GM12891 (cell line): ENCODE measurements at regions not wholly inside any gene's neighbourhood (a gene's known extent, or its start where the extent isn't known, plus 50 kb on each side); places are given as distances from the start of the nearest gene placed in this dataset.

Source experiments
- PAX5 ChIP-seq: IDR thresholded peaks from 2 replicates; pipeline ENCODE4 v1.6.1; 2011; ENCODE audit warnings: low read length, moderate library complexity, mild to moderate bottlenecking; ENCODE audit not compliant: insufficient read depth, severe bottlenecking
- POLR2A ChIP-seq: IDR thresholded peaks from 2 replicates; pipeline ENCODE4 v1.6.1; 2011; ENCODE audit warnings: low read depth, low read length, control low read depth
- POLR2AphosphoS5 ChIP-seq: IDR thresholded peaks from 2 replicates; pipeline ENCODE4 v1.6.1; 2011; ENCODE audit warnings: low read depth, low read length, control low read depth
- SPI1 ChIP-seq: IDR thresholded peaks from 2 replicates; pipeline ENCODE4 v1.6.1; 2011; ENCODE audit warnings: low read depth, low read length, control low read depth
- TAF1 ChIP-seq: IDR thresholded peaks from 2 replicates; pipeline ENCODE4 v1.6.1; 2011; ENCODE audit warnings: low read depth, low read length, control low read depth

- TF ChIP-seq POLR2A (no peak), POLR2AphosphoS5 (no peak), TAF1 (no peak), PAX5 (no peak), SPI1 (no peak)
These were observed 314.1 kb downstream of the WDR11 start for GRCh38 chr10:121165276-121165675.
